IPS-NIHi11 (cell line): ENCODE measurements at regions not wholly inside any gene's neighbourhood (a gene's known extent, or its start where the extent isn't known, plus 50 kb on each side); places are given as distances from the start of the nearest gene placed in this dataset.

Experiments
- DNase-seq: peaks from one replicate; pipeline ENCODE4 v3.0.0; 2012; ENCODE audit warnings: mixed read lengths, low spot score

DNA sequence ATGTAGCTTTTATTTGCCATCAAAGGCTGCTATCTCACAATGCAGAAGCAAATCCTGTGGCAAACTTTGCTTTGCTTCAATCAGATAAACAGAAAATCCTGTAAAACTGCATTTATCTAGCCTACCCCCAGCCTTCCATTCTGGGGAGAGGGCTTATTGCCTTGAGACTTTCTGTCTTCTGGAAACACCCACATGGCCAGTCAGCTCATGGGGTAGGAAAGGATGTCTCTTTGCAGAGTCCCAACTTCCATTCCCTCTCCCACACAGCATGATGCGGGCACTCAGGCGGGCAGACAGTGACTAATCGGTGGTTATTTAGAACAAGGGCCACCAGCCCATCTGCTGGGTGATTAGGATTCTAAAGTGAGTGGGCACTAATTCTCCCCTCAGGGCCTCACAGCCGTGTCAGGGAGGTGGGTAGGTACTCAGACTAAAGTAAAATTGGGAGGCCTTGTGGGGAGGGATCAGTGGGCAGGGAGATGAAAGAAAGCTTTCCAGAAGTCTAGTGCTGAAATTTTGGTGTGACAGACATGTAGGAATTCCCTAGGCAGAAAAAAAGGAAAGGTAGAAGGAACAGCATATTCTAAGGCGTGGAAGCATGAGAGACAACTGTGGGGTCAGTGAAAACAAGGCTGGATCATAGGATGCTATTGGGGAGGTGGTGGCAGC lies 720.5 kb downstream of the VRK1 start:
- peak; percentile 22 for DNase-seq

DNA sequence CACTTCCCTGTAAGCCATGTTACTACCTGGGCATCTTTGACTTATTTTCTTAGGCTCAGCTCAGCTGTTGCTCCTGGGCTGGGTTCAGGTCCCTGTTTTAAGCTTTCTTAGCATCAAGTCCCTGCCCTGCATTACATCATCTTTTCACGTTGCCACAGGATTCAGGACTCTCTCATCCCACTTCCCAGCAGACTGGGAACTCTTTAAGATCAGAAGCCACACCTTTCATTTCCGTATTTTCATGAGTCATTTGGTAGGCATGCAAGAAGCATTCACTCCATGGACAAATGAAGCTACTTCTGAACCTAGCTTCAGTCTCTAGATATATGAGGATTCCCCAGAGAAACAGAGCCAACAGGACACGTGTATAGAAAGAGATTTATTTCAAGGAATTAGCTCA lies 726.8 kb downstream of the VRK1 start:
- DNase-seq: no peak

DNA sequence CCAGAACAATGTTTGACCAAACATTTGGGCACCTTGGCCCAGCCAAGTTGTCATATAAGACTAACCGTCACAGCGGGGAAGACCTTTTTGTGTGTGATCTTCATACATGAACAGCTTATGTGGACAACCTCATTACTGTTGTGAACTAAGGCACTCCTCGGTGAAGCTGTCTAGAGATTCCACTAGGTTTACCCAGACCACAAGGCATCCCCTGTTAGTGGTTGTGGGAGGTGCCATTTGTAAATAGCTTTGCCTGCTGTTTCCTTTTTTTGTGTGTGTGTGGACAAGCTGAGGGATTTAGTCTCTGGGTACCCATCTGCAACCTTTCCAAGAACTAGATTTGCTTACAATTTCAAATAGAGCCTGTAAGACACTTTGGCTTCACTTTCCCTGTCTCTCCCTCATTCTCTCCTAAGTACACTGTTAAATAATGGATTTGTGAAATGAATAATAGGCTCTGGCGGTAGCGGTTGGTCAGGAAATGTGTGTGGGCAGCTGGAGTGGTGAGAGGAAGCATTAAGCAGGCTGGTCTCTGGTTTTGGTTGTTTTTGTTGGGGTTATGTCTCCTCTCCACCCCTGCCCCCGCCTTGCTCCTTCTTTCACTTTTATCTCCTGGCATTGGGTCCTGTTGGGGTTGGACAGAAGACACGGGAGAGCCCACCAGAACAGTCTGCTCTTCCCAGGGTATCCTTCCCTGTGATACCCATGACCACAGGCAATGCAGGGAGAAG lies 727.6 kb downstream of the VRK1 start:
- no peak for DNase-seq

DNA sequence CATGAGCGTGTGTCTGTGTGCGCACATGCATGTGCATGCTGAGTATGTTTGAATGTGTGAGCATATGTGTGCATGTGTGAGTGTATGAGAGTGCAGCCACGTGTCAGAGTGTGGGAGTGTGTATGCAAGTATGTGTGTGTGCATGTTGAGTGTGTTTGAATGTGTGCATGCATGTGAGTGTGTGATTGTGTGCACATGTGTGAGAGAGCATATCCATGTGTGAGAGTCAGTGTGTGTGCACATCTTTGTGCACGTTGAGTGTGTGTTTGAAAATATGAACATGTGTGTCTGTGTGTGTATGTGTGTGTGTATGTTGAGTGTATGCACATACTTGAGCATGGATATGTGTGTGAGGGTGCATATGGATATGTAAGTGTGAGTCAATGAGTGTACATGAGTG lies 730.8 kb downstream of the VRK1 start:
- no peak for DNase-seq

DNA sequence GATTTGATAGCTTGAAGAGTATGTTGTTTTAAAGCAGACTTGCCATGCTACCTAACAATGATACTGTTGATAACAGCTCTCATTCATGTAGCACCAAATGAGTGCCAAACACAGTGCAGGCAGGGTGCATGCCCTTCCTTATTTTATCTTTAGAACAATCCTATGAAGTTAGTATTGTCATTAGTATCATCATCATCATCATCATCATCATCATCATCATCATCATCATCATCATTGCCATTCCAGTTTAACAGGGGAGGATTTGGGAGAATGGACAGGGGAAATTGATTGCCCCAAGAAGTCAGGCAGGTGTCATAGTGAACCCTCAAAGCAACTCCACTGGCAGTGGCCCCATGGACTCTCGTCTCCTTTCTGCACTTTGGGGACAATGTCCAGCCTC lies 734.9 kb downstream of the VRK1 start:
- DNase-seq: no peak

DNA sequence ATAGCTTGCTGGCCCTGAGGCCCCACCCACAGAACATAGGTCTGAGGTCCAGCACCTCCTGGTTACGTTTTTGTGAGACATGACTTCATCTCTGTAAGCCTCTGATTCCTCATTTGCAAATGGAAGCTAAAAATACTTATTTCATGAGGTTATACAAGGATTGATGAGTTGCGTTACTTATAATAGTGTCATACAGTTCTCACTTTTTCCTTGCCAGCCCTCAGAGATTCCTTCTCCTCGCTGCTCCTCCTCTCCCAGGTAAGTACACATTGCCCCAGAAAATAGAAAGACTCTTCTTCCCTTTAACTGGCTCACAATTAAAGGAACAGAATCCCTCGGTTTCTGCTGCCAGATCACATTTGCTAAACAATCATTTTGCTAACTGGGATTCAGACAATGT lies 739.2 kb downstream of the VRK1 start:
- no peak for DNase-seq

DNA sequence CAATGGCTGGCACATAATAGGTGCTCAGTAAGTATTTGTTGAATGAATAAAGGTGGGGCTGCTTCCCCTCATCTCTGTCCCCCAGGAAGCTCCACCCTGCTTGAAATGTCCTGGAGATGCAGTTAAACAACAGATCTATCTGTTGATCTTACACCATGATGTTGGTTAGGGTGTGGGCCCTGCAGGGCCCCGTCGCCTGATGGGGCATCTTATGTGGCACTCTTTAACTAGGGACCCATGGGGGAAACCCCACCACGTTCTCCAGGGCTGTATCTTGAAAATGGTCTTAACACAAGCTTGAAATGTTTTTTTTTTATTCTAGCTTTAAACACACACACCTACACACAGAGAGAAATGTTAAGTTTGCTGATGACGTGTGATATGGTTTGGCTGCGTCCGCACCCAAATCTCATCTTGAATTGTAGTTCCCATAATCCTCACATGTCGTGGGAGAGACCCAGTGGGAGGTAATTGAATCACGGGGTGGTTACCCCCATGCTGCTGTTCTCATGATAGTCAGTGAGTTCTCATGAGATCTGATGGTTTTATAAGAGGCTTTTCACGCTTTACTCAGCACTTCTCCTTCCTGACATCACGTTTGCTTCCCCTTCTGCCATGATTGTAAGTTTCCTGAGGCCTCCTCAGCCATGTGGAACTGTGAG lies 741.7 kb downstream of the VRK1 start:
- DNase-seq: no peak

DNA sequence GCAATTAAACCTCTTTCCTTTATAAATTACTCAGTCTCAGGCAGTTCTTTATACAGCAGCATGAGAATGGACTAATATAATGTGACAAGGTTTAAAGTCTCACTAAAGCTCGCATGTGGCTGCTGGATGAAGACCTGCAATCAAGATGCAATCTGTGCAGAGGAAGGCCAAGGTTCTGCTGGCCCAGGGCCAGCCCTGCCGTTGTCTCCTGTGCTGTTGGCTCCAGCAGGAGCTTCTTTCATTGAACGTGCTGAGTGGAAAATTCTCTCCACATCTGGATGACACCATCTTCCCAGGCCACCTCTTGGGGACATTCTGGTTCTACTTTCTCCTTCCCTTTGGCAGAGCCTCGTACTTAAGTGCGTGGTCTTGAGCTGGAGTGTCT lies 742.2 kb downstream of the VRK1 start:
- DNase-seq: no peak

DNA sequence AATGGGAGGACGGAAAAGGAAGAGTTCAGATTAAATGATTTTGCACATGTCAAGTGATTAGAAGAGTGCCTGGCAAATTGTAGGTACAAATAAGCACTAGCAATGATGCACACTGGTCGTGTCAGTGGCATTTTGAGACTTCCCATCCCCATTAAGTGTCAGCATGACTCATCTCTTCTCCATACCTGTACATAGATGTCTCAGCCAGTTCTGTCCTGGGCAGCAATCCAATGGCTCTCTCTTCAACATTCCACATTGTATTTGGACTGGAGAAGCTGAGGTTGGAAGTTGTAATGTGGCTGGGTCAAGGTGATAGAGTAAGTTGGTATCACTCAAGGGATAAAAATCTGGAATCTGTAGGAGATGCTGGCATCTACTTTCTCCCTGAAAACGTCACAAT lies 742.7 kb downstream of the VRK1 start:
- no peak for DNase-seq

DNA sequence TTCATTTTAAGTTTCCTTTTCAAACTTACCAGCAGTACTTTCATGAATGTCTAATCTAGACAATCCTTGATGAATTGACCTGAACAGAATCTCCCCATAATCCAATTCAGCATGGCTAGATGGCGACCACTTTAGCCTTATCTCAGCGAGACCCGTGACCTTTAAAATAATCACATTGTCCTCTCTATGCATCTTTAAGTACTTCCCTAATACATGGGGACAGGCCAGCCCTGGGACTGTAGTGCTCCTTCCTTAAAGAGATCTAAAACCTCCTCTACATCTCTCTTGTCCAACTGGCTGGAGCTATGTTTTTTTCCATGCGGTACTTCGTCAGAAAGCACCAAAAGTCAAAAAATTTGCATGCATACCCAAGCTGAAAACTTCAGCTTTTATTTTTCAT lies 746.0 kb downstream of the VRK1 start:
- DNase-seq: no peak

DNA sequence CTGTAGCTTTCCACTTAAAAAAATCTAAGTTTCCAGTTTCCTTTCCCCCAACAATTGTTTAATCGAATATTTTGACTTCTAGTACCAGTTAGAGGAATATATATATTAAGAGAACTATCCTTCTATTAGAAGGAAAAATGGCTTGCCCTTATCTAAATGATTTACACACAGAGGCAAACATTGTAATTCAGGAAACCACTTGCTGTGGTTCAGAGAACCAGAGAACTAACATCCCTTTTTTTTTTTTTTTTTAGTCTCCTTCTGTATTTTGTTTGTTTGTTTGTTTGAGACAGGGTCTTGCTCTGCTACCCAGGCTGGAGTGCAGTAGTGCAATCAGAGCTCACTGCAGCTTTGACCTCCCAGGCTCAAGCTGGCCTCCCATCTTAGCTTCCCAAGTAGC lies 746.6 kb downstream of the VRK1 start:
- no peak for DNase-seq

DNA sequence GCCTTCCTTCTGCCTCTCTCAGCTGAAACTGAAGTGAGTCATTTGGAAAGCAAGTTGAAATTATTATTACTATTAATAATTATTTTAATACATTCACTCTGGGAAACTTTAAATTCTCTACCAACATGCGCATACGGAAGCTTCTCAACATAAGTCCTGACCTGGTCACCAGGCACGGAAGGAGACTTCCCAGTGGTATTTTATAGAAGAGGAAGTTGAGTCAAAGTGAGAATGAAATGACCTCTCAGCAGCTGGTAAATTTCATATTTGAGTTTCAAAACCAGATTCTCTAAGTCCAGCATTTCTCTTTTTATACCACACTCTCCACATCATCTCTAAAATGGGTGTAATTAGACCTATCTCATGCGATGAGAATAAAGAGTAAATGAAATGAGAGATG lies 747.4 kb downstream of the VRK1 start:
- no peak for DNase-seq

DNA sequence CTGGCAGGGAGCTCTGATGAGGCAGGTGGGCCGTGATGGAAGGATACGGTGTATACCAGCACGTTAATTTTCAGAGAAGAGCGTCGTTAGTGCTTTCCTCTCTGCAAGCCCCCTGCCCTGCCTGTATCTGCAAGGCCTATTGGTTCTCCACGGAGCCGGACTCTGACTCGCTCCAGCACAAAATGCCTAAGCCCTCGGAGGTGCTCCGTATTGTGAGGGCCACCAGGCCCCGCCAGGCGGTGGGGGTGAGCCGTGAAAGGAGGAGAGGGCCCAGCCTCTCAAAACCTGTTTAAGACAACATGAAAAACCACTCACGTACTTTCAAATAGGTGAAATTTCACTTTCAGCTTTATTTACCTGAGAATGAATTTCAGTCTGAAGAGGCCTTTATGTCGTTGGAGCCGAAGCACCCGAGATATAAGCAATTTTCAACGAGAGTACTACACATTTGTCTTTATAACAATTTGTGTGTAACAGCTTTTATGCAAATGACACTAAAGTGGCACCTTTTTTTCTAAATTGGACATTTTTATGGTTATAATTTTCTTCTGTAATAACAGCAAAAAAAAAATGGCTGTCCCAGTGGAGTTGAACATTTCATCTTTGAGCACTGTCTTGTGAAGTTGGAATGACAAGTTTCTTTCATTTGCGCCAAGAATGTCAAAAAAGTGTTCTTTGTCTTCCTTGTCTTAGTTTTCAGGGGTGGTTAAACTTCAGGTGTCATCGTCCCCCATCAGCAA lies 749.5 kb downstream of the VRK1 start:
- no peak for DNase-seq

DNA sequence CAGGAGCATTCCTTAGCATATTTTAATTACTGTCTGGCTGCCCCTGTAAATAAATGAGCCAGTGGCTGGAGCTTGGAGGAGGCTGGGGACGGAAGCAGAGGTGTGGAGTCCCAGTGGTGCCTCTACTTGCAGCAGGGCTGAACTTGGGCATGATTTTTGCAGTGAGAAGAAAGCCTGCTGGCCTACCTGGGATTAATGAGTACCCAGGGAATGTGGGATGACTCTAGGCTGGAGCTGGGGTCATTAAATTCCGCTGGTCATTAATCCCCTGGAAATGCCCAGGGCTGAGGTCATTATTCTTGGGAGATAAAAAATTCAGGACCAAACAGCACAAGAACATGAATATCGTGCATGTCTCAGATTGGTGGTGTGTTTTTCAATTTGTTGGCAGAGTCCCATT lies 753.3 kb downstream of the VRK1 start:
- no peak for DNase-seq

DNA sequence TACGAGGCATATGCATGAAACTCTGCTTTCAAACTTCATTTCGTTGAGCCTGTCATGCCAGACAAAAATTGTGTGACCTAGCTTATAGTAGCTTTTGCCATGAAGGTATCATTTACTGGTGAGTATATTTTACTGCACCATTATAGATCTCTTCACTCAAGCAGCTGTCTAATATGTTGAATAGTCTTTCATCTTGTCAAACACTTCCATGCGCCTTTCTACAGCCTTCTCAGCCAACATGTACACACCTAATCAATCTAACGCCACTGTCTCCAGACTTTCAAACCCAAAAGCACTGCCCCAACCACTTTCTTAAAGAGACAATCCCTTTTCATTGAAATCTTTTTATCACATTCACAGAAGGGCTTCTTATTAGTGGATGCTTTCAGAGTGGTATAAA lies 757.4 kb downstream of the VRK1 start:
- no peak for DNase-seq

DNA sequence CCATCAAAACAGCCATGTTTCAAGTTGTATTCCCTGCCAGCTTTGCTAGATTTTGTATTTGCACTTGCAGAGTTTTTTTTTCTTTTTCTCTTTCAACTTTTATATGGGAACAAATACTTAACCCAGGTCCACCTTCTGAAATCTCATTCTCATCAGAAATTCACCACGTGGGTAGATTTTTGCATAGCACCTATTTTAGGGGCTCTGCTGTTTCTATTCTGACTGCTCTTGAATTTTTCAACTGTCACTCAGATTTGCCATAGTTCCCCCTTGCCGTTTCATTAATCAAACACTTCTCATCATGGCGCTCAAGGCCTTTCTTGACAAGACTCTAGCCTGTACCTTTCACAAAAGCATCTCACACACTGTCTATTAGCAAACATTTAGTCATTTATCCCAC lies 767.2 kb downstream of the VRK1 start:
- no peak for DNase-seq

DNA sequence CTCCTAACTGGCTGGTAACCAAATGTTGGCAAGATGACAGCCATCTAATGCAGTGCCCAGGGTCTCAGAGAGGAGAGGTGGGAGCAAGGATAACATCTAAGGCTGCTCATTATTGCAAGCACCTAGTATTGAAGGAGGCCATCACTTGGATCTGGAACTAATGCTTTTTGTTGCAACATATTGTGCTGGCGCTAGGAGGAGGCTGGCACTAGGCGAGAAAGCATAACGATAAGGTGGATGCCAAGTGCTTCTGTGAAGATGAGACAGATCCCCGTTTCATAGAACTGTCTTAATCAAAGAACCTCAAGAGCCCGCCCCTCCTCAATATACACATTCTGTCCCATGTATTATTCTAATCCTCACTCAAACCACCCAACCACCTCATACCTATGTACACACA lies 774.0 kb downstream of the VRK1 start:
- no peak for DNase-seq

DNA sequence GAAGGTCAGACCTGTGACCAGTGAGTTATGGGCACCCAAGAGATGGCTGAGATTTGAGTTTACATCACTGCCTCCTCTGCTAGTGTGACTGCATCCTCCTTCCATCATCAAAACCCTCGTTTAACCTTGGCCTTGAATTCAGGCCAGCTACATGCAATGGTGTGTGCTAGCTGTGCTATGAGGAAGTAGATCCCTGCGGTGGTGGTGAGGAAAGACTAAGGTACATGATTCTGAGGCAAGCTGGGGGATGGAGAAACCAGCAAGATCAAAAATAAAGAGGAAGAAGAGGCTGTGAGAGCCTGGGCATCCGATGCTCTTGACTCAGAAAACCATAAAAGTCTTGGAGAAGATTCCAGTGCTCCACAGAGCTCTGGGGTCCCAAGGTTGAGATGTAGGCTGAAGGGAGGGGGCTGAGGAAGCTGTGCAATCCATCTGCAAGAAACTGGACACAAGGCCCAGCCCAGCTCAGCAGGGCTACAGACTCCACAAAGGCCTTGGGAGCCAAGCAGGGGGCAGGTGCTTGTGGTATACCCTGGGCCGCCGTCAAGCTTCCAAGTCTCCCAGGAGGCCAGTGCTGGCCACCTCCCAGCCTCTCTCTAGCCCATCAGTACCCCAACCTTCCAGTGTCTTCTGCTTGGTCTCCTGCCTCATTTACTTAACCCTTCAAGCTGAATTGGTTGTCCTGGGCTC lies 774.8 kb downstream of the VRK1 start:
- no peak for DNase-seq

DNA sequence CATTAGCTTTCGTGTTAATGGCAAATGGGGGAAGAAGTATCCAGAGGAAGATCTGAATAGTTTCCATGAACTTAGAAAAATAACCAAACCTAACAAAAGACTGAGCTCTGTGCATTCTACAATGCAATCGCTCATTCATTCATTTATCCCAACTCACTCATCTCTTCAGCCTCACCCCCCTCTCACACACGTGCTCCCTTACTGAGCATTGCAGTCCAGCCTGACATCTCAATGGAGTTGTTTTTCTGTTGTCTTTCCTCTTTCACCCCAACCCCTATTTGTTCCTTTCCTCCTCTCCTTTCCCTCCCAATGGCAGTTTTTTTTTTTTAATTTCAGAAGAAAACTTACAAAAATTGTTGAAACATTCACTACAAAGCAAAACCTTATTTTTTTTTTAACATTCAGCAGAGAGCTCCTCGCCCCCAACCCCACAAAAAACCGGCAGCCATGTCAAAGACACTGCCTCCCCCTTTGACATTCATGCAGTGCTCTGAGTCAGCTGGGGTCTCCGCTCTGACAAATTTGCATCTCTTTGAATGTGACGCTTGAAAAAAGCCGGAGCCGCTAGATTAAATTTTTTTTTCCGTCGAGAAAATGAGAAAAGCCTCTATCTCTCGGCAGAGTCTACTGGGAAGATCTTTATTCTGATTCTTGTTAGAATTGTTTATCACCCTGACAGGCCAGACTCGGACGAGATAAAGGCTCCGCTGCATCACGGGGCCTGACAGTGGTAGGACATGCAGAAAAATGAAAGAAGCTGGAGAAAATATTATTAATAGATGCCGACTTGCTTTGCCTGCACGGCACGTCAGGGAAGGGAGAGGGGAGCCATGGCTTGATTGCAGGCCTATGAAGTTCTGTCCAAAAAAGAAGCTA lies 775.6 kb downstream of the VRK1 start:
- no peak for DNase-seq

DNA sequence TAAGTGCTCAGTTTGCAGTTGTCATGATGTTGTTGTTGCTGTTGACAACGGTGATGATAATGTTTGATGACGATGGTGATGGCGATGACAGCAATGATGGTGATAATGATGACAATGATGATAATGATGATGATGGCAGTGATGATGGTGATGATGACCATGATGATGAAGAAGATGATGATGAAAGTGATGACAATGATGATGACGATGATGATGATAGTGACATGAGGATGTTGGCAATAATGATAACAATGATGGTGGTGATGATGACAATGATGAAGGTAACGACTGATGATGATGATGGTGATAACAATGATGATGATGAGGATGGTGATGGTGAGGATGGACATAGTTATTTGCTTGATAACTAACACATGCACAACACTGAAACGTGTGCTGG lies 778.5 kb downstream of the VRK1 start:
- DNase-seq: no peak

DNA sequence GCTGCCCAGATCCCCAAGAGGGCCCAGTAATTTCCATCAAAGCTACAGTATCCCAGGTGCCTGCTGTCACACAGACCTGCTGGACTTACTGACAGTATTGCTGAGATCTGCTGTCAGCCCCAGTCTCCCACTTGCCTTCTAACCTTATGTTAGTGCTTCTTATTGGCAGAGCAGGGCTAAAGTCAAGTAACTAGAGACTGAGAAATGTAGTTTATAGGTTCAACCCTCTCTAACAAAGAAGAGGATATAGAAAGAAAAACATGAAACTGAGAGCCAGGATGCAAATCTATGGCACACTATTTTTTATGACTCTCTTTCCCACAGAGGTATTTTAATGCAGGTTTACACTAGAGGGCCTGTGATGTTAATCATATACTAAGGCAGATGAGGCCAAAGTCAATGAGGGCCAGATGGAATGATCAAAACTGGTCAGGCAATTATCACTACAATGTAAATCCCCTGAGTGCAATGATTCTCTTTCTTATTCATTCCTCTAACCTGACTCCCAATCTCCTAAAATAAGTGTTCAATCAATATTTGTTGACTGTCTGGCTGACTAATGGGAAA lies 781.9 kb downstream of the VRK1 start:
- no peak for DNase-seq
